Gastrocnemius medialis (tissue), 4 donors: ENCODE measurements at regions not wholly inside any gene's neighbourhood (a gene's known extent, or its start where the extent isn't known, plus 50 kb on each side); places are given as distances from the start of the nearest gene placed in this dataset.

Experiments used
- CTCF ChIP-seq, 5 experiments: fragments of 450-650 bp in 3 of 5; fragments of 200-600 bp in 2 of 5; sonication (generic) in 2 of 5; IDR thresholded peaks in 4 of 5; conservative IDR thresholded peaks in 1 of 5; 1 replicate in 4 of 5; 2 replicates in 1 of 5; pipeline ENCODE4 v1.5.1; 2016 to 2019; ENCODE audit warnings: antibody characterized with exemption in 5 of 5, mild to moderate bottlenecking in 3 of 5, moderate library complexity in 3 of 5
- POLR2A ChIP-seq, 2 donors: fragments of 450-650 bp; IDR thresholded peaks; one replicate each; pipeline ENCODE4 v1.6.1; 2017; ENCODE audit warnings: antibody characterized with exemption in 2 of 2, mild to moderate bottlenecking in 2 of 2, moderate library complexity in 2 of 2

GRCh38 chr9:100959226-100959625 is 69.3 kb upstream of the PLPPR1 start:
- TF ChIP-seq CTCF (IDR thresholded peaks at IDR 0.05 in 4 of 5, conservative IDR thresholded peaks at IDR 0.05 in 1 of 5) (no peak), POLR2A (IDR thresholded peaks at IDR 0.05) (no peak)
